ENCODE measurements at regions not wholly inside any gene's neighbourhood (a gene's known extent, or its start where the extent isn't known, plus 50 kb on each side); places are given as distances from the start of the nearest gene placed in this dataset.

DNA sequence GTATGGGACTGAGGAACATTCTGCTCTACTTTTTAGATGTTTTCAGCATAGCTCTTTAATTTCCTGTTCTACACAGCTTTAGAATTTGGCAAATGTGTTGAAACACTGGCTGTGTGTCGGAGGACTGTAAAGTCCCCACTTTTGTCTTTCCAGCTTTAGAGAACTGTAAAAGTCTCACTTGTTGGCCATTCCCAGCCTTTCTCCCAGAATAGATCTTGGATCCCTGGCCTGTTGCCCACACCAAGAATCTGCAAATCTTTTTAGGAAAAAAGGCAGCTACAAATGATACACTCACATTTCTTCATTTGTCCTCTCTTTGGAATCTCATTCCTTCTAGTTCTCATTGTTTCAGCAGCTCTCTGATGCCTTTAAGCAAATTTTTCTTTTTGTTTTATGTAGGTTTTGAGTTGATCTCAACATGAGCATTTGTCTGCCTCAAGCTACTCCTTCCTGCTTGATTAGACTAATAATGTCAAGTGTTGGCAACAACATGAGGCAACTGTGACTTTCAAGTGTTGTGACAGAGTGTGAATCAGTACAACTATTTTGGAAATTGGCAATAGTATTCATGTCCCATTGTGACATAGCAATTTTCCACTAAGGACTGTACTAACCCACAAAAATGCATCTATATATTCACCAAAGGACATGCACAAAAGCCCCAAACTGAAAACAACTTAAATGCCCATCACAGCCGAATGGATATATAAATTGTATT, 610.8 kb downstream of the EPHA4 start:
- no peak for DNase-seq

DNA sequence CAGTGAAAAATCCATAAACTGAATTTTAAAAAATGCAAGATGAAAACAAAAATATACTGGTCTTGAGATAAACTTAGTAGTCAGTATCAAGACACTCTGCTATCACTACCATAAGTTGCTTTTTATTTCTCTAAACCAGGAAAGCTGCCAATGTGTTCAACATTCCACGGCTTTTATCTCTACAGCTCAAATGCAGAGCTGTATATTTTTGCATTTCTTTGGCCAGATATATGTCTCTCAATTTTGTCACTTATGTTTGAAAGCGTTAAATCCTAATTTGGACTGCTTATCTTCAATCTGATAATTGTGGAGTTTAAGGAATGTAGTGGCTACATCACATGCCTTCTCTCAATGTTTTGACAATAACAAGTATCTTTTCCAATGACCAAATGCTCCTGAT, 609.5 kb downstream of the EPHA4 start:
- DNase-seq: no peak

DNA sequence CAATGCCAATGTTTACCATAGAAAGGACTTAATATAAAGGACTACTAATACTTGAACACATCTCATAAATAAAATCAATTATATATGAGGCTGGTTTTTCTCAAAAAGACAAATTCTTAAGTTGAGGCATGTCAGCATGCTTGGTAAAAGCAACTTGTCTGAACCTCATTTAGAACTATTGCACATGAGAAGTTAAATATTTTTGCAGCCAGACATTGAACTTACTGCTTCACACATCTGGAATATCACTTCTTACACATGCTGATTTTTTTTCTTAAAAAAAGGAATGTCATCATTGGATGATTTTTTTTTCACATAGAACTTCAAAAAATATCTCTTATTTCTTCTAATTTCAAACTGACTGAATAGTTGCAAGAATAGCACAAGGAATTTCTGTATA, 609.0 kb downstream of the EPHA4 start:
- no peak for DNase-seq

- no peak for DNase-seq
These were observed 608.2 kb downstream of the EPHA4 start for GRCh38 chr2:220963930-220964329.

DNA sequence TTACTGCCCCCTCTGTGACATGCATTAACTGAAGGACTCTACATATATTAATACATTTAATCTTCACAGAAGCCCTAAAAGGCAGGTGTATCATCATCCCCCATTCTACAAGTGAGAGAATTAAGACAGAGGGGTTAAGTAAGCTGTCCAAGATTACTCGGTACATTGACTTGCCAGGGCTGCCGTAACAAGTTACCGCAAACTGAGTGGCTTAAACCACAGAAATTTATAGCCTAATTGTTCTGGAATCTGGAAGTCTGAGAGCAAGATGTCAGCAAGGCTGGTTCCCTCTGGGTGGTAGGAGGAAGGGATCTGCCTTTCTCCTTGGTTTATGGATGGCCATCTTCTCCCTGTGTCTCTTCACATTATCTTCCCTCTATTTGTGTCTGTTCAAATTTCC, 605.5 kb downstream of the EPHA4 start:
- DNase-seq: no peak

DNA sequence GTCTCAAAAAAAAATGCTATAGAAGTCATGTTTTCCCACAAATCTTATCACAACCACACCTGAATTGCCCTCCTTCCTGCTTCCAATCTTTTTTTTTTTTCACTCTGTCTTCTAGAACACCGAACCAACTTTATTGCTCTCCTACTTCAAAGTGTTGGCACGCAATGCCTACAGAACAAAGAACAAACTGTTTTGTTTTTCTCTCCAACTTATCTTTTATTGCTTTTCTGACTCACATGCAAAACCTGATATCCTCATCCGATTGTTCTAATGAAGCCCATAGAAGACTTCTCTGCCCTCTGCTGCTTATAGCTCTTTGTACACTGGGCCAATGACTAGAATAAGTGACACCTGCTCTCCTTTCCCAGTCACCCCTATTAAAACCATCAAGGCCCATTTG, 602.8 kb downstream of the EPHA4 start:
- no peak for DNase-seq

- no peak for DNase-seq
These were observed 591.0 kb downstream of the EPHA4 start for GRCh38 chr2:220980966-220981675.

DNA sequence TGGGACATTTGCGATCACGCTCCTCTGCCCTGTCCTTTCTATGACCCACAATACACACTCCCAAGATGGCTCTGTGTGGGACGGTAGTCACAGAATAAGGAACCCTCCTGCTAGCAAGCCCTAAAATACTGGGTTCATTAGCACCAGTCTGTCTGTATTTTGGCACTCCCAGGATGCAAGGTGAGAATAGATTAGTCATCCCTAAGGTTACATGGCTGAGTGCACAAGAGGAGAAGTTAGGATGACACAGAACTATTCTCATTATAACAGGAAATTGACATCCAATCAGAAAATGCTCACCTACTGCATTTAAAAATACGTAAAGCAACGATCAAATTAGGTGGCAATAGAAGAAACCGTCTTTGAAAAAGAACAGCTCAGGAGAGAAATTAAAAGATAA, 590.2 kb downstream of the EPHA4 start:
- DNase-seq: no peak

DNA sequence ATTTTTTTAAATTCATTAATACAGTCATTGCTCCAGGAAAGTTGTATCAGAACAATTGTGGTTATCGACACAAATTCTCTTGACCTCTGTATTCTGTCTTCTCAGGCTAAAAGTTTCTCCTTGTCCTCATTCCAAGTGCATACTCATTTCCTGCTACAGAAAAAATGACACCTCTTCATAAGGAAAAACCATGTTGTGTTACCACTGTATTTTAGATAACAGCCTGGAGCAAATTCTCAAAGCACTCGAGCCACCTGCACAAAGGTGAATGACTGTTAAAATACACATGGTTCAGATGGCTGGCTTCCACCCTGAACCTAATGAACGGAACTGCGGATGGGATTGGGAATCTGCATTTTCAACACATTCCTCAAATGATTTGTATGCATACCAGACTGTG, 586.5 kb downstream of the EPHA4 start:
- DNase-seq: no peak

DNA sequence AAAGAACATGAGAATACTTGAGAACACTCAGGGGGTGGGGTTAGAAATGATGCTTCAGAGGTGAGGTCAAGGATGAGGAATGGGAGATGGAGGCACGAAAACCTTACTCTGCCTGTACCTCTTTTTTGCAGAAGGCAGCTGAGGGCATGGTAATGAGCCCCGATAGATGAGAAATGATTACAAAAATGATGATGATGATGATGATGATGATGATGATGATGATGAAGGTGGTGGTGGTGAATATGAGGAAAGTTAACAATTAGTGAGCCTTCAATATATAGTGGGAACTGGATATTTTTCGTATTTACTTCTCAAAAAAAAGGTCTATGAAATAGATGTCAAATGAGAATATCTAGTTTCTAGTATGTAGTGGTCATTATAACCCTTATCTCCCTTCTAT, 584.3 kb downstream of the EPHA4 start:
- no peak for DNase-seq

DNA sequence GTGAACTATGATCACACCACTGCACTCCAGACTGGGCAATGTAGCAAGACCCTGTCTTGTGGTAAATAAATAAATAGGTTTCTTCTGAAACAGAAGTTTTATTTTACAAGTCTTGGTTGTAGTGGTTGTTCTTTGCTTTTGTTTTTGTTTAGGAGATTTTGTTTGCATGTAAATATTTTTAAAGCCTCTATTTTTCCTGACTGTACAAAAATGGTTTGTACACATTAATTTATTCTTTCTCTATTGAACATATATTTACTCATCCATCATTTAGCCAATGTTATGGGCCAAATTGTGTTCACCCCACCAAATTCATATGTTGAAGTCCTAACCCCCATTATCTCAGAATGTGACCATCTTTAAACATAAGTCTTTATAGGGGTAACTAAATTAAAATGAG, 580.1 kb downstream of the EPHA4 start:
- no peak for DNase-seq

- no peak for DNase-seq
These were observed 577.3 kb downstream of the EPHA4 start for GRCh38 chr2:220994846-220995245.

GRCh38 chr2:220995581-220995980, 576.5 kb downstream of the EPHA4 start:
- DNase-seq: no peak

DNA sequence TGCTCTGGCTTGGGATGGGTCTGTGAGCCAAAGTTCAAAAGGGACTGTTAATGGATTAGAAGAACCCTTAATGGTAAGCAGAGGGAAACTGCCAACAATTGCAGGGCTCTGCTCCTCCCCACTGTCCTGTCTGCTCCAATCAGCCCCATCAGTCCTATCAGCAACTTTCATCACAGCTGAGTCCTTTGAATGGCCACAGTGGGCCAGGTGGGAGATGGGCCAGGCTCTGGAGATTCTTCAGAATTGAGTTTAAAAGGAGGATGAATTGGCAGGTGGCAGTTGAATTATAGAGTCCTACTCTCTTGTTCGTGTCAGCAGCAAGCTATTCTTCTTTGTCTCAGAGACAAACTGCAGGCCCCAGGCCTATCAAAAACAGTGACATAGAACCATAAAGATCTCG, 573.9 kb downstream of the EPHA4 start:
- no peak for DNase-seq

DNA sequence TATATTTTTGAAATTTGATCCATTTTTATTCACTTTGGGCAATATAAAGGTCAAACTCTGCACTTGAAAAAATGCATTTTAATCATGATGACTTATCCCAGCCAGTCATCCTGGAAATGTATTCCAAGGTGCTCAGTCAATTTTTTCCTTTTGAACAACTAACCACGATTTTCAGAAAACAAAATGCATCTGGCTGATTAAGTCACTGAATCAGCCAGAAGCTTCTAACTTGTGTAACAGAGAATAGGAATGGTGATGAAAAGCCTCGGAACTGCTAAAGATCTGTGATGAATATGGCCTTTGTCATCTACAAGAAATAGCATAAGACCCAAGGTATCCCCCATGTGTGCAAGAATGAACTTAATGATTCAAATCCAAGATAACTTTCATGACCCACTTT, 572.7 kb downstream of the EPHA4 start:
- no peak for DNase-seq

- DNase-seq: peak; percentile 10
These were observed 570.7 kb downstream of the EPHA4 start for GRCh38 chr2:221001381-221001801.

GRCh38 chr2:221002101-221002685, 569.9 kb downstream of the EPHA4 start:
- DNase-seq: no peak

DNA sequence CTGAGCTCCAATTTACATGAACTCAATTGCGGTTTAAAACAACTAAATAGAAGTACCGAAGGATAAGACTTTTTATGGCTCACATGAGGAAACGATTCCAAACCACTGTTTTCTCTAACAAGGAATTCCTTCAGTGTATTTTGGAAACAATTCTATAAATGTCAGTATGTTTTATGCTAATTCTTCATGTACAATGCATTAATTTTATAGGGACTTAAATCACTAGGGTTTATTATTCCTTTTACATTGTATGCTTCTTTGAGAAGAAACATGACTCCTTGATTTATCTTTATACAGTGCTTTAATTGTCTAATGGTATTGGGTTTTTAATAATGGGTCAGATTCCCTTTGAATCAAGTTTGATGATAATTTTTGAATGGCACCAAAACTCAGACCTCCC, 566.8 kb downstream of the EPHA4 start:
- no peak for DNase-seq

DNA sequence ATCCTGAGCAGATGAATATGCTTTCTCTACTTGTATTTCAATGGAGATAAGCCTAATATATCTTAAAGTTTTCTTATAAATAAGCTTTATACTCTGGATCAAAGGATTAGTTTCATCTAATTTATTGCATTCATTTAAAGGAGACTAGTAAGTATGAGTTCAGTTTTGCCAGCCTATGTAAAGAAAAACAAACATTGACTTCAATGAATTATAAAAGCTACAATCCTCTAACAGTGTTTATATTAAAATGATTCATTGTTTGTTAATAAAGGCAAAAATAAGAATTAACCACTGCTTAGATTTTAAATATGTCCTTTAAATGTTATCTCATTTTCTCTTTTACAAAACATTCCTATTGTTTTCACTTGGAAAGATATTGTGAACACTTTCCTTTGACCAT, 566.0 kb downstream of the EPHA4 start:
- no peak for DNase-seq

DNA sequence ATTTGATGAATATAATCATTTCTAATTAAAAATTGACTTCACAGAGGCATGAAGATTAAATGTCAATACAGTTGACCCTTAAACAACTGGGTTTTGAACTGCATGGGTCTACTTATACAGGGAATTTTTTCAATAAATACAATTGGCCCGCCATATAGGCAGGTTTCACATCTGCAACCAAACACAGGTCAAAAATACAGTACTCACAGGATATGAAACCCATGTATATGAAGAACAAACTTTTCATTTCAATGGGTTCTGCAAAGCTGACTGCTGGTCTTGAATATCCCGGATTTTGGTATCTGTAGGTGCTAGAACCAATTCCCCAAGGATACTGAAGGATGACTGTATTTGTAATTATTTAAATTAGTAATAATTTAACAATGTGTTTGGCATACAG, 555.6 kb downstream of the EPHA4 start:
- no peak for DNase-seq

DNA sequence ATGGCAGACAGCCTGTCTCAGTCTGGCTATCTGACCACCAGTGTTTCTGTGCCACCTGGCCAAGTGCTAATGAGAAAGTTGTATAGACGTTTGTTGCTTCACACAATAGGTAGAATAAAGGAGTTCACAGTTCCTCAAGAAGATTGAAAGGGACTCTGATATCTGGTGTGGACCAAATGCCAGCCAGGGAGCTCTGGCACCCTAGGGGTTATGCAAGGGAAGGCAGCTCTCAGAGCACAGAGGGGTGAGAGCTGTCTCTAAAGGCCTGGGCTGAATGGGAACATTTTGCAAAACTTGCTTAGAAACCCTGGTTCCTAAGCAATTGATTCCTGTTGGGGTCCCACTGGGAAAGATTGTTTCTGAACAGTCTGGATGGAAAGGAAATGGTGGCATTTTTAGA, 553.8 kb downstream of the EPHA4 start:
- peak; percentile 2 for DNase-seq

GRCh38 chr2:221019668-221020067, 552.4 kb downstream of the EPHA4 start:
- DNase-seq: no peak

GRCh38 chr2:221022554-221022953, 549.5 kb downstream of the EPHA4 start:
- peak; percentile 2 for DNase-seq

DNA sequence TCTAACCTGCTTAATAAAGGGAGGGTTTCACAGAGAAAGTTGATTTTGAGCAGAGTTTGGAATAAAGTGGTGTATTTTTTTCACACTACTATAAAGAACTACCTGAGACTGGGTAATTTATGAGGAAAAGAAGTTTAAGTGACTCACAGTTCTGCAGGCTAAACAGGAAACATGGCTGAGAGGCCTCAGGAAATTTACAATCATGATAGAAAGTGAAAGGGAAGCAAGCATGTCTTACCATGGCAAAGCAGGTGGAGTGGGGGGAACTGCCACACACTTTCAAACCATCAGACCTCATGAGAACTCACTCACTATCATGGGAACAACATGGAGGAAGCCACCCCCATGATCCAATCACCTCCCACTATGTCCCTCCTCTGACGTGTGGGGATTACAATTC, 546.7 kb downstream of the EPHA4 start:
- DNase-seq: no peak
